OCI-LY1 (cell line): ENCODE measurements at regions not wholly inside any gene's neighbourhood (a gene's known extent, or its start where the extent isn't known, plus 50 kb on each side); places are given as distances from the start of the nearest gene placed in this dataset.

Experiments
- H2AFZ ChIP-seq: fragments of 200-600 bp; sonication (generic), shearing (Covaris generic); 2 replicates; pipeline ENCODE4 v1.6.0; 2014; ENCODE audit warnings: antibody characterized with exemption, mild to moderate bottlenecking, low read length
- H3F3A ChIP-seq: fragments of 200-600 bp; sonication (generic), shearing (Covaris generic); 2 replicates; pipeline ENCODE4 v1.6.0; 2014; ENCODE audit warnings: mild to moderate bottlenecking, antibody characterized with exemption, low read length, moderate library complexity; ENCODE audit not compliant: insufficient read depth
- H3K27ac ChIP-seq: fragments of 200-600 bp; sonication (generic); 2 replicates; pipeline ENCODE4 v1.5.1; 2014; ENCODE audit warnings: low read length, mixed run types, mild to moderate bottlenecking, low read depth; ENCODE audit not compliant: poor library complexity, severe bottlenecking
- H3K27me3 ChIP-seq: fragments of 200-600 bp; sonication (generic); 2 replicates; pipeline ENCODE4 v1.6.0; 2014; ENCODE audit warnings: antibody characterized with exemption, mild to moderate bottlenecking, low read length, moderate library complexity; ENCODE audit not compliant: insufficient read depth
- H3K36me3 ChIP-seq: fragments of 200-600 bp; sonication (generic); 2 replicates; pipeline ENCODE4 v1.6.1; 2014; ENCODE audit warnings: mild to moderate bottlenecking, antibody characterized with exemption, low read length, moderate library complexity, mixed read lengths; ENCODE audit not compliant: insufficient read depth
- H3K4me1 ChIP-seq: fragments of 200-600 bp; sonication (generic); 2 replicates; pipeline ENCODE4 v1.5.1; 2014; ENCODE audit warnings: mild to moderate bottlenecking, low read length, moderate library complexity; ENCODE audit not compliant: insufficient read depth, severe bottlenecking
- H3K4me2 ChIP-seq: fragments of 200-600 bp; sonication (generic), shearing (Covaris generic); 2 replicates; pipeline ENCODE4 v1.6.1; 2014; ENCODE audit warnings: low read length
- H3K4me3 ChIP-seq: fragments of 200-600 bp; sonication (generic); 2 replicates; pipeline ENCODE4 v1.5.1; 2014; ENCODE audit warnings: low read length, low read depth, mild to moderate bottlenecking, mixed read lengths; ENCODE audit not compliant: poor library complexity, severe bottlenecking
- H3K79me2 ChIP-seq: fragments of 200-600 bp; shearing (Covaris generic); 2 replicates; pipeline ENCODE4 v1.6.1; 2016; ENCODE audit warnings: mixed run types, low read length, mixed read lengths; ENCODE audit not compliant: insufficient read depth
- H3K9ac ChIP-seq: fragments of 200-600 bp; sonication (generic), shearing (Covaris generic); 2 replicates; pipeline ENCODE4 v1.6.1; 2014; ENCODE audit warnings: mild to moderate bottlenecking, low read length, mixed read lengths
- H3K9me2 ChIP-seq: fragments of 200-600 bp; sonication (generic), shearing (Covaris generic); 2 replicates; pipeline ENCODE4 v1.6.1; 2014; ENCODE audit warnings: low read depth, mild to moderate bottlenecking, low read length, mixed read lengths
- H3K9me3 ChIP-seq: fragments of 200-600 bp; shearing (Covaris generic); 2 replicates; pipeline ENCODE4 v1.6.1; 2014; ENCODE audit warnings: low read length, mixed read lengths
- H4K20me1 ChIP-seq: fragments of 200-600 bp; sonication (generic), shearing (Covaris generic); 2 replicates; pipeline ENCODE4 v1.6.0; 2016; ENCODE audit warnings: mild to moderate bottlenecking, low read length; ENCODE audit not compliant: insufficient read depth
- EZH2 ChIP-seq: fragments of 200-600 bp; sonication (generic), shearing (Covaris generic); IDR thresholded peaks from 2 replicates; pipeline ENCODE4 v1.8.0; 2017; ENCODE audit warnings: borderline replicate concordance, mixed run types, mild to moderate bottlenecking, antibody characterized with exemption, low read length, moderate library complexity, mixed read lengths
- TF ChIP-seq, protein P1 (sequence below): fragments of 200-600 bp; sonication (generic), shearing (Covaris generic); IDR thresholded peaks from 2 replicates; pipeline ENCODE4 v1.5.1; 2017; ENCODE audit warnings: mild to moderate bottlenecking, antibody characterized with exemption, low read length, moderate library complexity, mixed read lengths

DNA sequence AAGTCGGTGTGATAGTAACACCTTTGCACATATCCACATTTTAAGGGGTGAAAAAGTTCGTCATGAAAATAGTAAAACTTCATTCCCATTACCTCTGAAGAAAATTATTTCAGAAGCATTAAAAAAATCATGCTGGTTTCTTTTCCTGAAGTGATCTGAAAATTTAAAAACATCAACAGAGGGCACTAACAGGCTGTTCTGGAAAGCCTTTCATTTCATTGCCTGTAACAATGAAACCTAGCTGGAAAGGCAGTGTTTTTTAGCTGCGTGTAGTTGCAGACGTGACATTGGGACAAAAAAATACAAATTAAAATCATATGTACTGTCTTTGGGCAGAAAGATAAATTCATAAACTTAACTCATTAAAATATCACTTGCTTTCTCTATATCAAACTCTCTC lies 993.8 kb downstream of the GBE1 start:
- Histone ChIP-seq H3K9me3 (no peaks in the 10 kb centered on the region), H3K79me2 (no peaks in the 10 kb centered on the region), H2AFZ (no peak overlapping the region), H3K36me3 (no peaks in the 10 kb centered on the region), H3K27ac (no peak overlapping the region), H3K4me1 (peaks cover 4% of the 10 kb centered on the region), H3K4me2 (no peak overlapping the region), H3K27me3 (no peaks in the 10 kb centered on the region), H4K20me1 (no peaks in the 10 kb centered on the region), H3K9me2 (no peaks in the 10 kb centered on the region), H3F3A (no peaks in the 10 kb centered on the region), H3K4me3 (no peak overlapping the region), H3K9ac (no peak overlapping the region)
- TF ChIP-seq, protein P1, sequence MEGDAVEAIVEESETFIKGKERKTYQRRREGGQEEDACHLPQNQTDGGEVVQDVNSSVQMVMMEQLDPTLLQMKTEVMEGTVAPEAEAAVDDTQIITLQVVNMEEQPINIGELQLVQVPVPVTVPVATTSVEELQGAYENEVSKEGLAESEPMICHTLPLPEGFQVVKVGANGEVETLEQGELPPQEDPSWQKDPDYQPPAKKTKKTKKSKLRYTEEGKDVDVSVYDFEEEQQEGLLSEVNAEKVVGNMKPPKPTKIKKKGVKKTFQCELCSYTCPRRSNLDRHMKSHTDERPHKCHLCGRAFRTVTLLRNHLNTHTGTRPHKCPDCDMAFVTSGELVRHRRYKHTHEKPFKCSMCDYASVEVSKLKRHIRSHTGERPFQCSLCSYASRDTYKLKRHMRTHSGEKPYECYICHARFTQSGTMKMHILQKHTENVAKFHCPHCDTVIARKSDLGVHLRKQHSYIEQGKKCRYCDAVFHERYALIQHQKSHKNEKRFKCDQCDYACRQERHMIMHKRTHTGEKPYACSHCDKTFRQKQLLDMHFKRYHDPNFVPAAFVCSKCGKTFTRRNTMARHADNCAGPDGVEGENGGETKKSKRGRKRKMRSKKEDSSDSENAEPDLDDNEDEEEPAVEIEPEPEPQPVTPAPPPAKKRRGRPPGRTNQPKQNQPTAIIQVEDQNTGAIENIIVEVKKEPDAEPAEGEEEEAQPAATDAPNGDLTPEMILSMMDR = no peak
- no peak for TF ChIP-seq EZH2

DNA sequence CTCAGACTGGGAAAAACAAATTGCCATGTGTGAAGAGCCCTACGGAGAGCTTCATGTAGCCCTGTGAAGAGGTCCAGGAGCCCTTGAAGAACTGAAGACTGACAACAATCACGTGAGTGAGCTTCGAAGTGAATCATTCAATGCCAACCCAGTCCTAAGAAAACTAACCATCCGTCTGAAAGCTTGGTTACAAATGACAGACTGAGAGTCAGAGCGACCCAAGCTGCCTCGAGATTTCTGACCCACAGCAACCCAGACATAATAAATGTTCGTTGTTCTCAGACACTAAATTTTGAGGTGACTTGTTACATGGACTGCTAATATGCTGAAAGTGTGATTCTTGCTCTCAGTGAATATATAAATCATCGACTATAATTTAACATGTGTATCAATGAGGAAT lies 987.2 kb upstream of the ROBO1 start:
- TF ChIP-seq, protein P1 = no peak
- TF ChIP-seq EZH2 = no peak
- Histone ChIP-seq H3K4me3 (no peak overlapping the region), H3K9ac (no peak overlapping the region), H2AFZ (no peak overlapping the region), H3K4me2 (no peak overlapping the region), H3K36me3 (no peaks in the 10 kb centered on the region), H3K79me2 (no peaks in the 10 kb centered on the region), H3F3A (no peaks in the 10 kb centered on the region), H4K20me1 (no peaks in the 10 kb centered on the region), H3K27ac (no peak overlapping the region), H3K9me2 (no peaks in the 10 kb centered on the region), H3K4me1 (no peaks in the 10 kb centered on the region), H3K27me3 (no peaks in the 10 kb centered on the region), H3K9me3 (no peaks in the 10 kb centered on the region)

DNA sequence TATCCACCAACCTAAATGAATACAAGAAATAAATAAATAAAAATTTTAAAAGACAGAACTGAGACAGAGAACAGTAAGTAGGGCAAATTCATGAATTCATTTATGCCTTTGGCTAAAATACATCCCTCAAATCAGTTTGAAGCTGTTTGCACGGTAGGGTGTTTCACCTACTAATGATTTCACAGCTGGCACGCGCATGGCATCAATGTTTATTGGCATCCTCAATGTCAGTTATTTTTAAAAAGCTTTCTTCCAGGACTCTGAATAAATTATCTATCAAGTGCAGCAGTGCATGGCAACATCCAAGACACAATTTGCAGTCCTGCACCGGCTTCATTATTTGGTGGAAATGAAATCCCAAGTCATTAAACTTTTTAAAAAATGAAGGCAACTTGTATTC lies 985.2 kb upstream of the ROBO1 start:
- Histone ChIP-seq H4K20me1 (no peaks in the 10 kb centered on the region), H3K27ac (no peak overlapping the region), H3K4me1 (no peaks in the 10 kb centered on the region), H3K4me2 (no peak overlapping the region), H3F3A (no peaks in the 10 kb centered on the region), H3K79me2 (no peaks in the 10 kb centered on the region), H3K9me3 (no peaks in the 10 kb centered on the region), H3K9me2 (no peaks in the 10 kb centered on the region), H3K36me3 (no peaks in the 10 kb centered on the region), H3K27me3 (no peaks in the 10 kb centered on the region), H3K4me3 (no peak overlapping the region), H3K9ac (no peak overlapping the region), H2AFZ (no peak overlapping the region)
- TF ChIP-seq, protein P1 = no peak
- TF ChIP-seq EZH2 = no peak
